ENCODE measurements at regions not wholly inside any gene's neighbourhood (a gene's known extent, or its start where the extent isn't known, plus 50 kb on each side); places are given as distances from the start of the nearest gene placed in this dataset.

GRCh38 chr13:31518645-31519044 lies 220.7 kb upstream of the RXFP2 start:
- no peak overlapping the region for H3K4me3 ChIP-seq
- TF ChIP-seq POLR2AphosphoS5 (IDR thresholded peaks at IDR 0.05): no peak
- H3K36me3 ChIP-seq: no peaks in the 10 kb centered on the region
- no peaks in the 10 kb centered on the region for H3K4me1 ChIP-seq
- no peak overlapping the region for H3K27ac ChIP-seq
- DNase-seq (ENCODE audit: low spot score in 2 of 2): no peak
- no peaks in the 10 kb centered on the region for H3K9me3 ChIP-seq
- intact Hi-C loops (cut with DNase I; ENCODE audit: low total_unique reads): no loop called here
- H3K27me3 ChIP-seq: no peaks in the 10 kb centered on the region

GRCh38 chr13:31521435-31521834 lies 217.9 kb upstream of the RXFP2 start:
- H3K27me3 ChIP-seq: no peaks in the 10 kb centered on the region
- DNase-seq (ENCODE audit: low spot score in 2 of 2): no peak
- H3K27ac ChIP-seq: no peak overlapping the region
- H3K4me3 ChIP-seq: no peak overlapping the region
- intact Hi-C loops (cut with DNase I; ENCODE audit: low total_unique reads): no loop called here
- H3K9me3 ChIP-seq: no peaks in the 10 kb centered on the region
- no peaks in the 10 kb centered on the region for H3K4me1 ChIP-seq
- H3K36me3 ChIP-seq: no peaks in the 10 kb centered on the region
- TF ChIP-seq POLR2AphosphoS5 (IDR thresholded peaks at IDR 0.05) (no peak), CTCF (IDR thresholded peaks at IDR 0.05) (no peak), POLR2A (IDR thresholded peaks at IDR 0.05) (no peak)

GRCh38 chr13:31522396-31522795 lies 216.9 kb upstream of the RXFP2 start:
- no peak overlapping the region for H3K27ac ChIP-seq
- intact Hi-C loops (cut with DNase I; ENCODE audit: low total_unique reads): no loop called here
- no peak for DNase-seq (ENCODE audit: low spot score in 2 of 2)
- no peaks in the 10 kb centered on the region for H3K36me3 ChIP-seq
- H3K4me1 ChIP-seq: no peaks in the 10 kb centered on the region
- TF ChIP-seq CTCF (IDR thresholded peaks at IDR 0.05) (no peak), POLR2AphosphoS5 (IDR thresholded peaks at IDR 0.05) (no peak), POLR2A (IDR thresholded peaks at IDR 0.05) (no peak)
- no peaks in the 10 kb centered on the region for H3K9me3 ChIP-seq
- H3K4me3 ChIP-seq: no peak overlapping the region
- H3K27me3 ChIP-seq: no peaks in the 10 kb centered on the region

DNA sequence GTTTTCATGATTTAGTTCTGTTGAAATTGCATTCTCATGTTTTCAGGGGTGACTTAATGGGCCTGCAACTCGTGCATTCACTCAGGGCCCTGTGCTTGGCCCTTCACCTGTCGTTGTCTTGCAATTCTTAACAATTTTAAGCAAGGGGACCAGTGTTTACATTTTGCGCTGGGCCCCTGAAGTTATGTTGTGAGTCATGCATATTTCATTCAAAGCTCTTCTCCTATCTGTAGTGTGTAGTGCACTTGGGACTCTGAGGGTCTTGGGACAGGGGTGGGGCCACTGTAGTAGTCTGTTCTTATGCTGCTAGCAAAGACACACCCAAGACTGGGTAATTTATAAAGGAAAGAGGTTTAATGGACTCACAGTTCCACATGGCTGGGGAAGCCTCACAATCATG lies 211.2 kb upstream of the RXFP2 start:
- TF ChIP-seq POLR2A (IDR thresholded peaks at IDR 0.05) (no peak), POLR2AphosphoS5 (IDR thresholded peaks at IDR 0.05) (no peak), CTCF (IDR thresholded peaks at IDR 0.05) (no peak)
- intact Hi-C loops (cut with DNase I; ENCODE audit: low total_unique reads): no loop called here
- no peaks in the 10 kb centered on the region for H3K9me3 ChIP-seq

GRCh38 chr13:31528758-31529157 lies 210.6 kb upstream of the RXFP2 start:
- no peak for DNase-seq (ENCODE audit: low spot score in 2 of 2)
- TF ChIP-seq POLR2AphosphoS5 (IDR thresholded peaks at IDR 0.05): no peak
- TF ChIP-seq CTCF (IDR thresholded peaks at IDR 0.05): no peak
- no peak for TF ChIP-seq POLR2A (IDR thresholded peaks at IDR 0.05)
- no peaks in the 10 kb centered on the region for H3K9me3 ChIP-seq
- H3K36me3 ChIP-seq: no peaks in the 10 kb centered on the region
- H3K4me3 ChIP-seq: no peak overlapping the region
- no peak overlapping the region for H3K27ac ChIP-seq
- H3K27me3 ChIP-seq: no peaks in the 10 kb centered on the region
- intact Hi-C loops (cut with DNase I; ENCODE audit: low total_unique reads): no loop called here
- H3K4me1 ChIP-seq: no peaks in the 10 kb centered on the region

More for the DNA sequence above, 211.2 kb upstream of the RXFP2 start:
- Histone ChIP-seq H3K4me3 (no peak overlapping the region), H3K27ac (no peak overlapping the region), H3K4me1 (no peaks in the 10 kb centered on the region), H3K27me3 (no peaks in the 10 kb centered on the region), H3K36me3 (no peaks in the 10 kb centered on the region)
- DNase-seq (ENCODE audit: low spot score in 2 of 2): no peak

- Histone ChIP-seq H3K9me3 (no peaks in the 10 kb centered on the region), H3K4me1 (no peaks in the 10 kb centered on the region), H3K27ac (no peak overlapping the region), H3K4me3 (no peak overlapping the region), H3K36me3 (no peaks in the 10 kb centered on the region), H3K27me3 (no peaks in the 10 kb centered on the region)
- TF ChIP-seq POLR2A (IDR thresholded peaks at IDR 0.05) (no peak), CTCF (IDR thresholded peaks at IDR 0.05) (no peak), POLR2AphosphoS5 (IDR thresholded peaks at IDR 0.05) (no peak)
- intact Hi-C loops (cut with DNase I; ENCODE audit: low total_unique reads): no loop called here
- DNase-seq (ENCODE audit: low spot score in 2 of 2): no peak
Measured at GRCh38 chr13:31530922-31531321, 208.4 kb upstream of the RXFP2 start.

Data from breast epithelium (tissue), 4 donors.